ENCODE measurements at regions not wholly inside any gene's neighbourhood (a gene's known extent, or its start where the extent isn't known, plus 50 kb on each side); places are given as distances from the start of the nearest gene placed in this dataset.
"Not testable (repeated sequence)": the region's sequence is repeated elsewhere in the genome, so short reads cannot be mapped to it uniquely, and the experiment has no call there.

DNA sequence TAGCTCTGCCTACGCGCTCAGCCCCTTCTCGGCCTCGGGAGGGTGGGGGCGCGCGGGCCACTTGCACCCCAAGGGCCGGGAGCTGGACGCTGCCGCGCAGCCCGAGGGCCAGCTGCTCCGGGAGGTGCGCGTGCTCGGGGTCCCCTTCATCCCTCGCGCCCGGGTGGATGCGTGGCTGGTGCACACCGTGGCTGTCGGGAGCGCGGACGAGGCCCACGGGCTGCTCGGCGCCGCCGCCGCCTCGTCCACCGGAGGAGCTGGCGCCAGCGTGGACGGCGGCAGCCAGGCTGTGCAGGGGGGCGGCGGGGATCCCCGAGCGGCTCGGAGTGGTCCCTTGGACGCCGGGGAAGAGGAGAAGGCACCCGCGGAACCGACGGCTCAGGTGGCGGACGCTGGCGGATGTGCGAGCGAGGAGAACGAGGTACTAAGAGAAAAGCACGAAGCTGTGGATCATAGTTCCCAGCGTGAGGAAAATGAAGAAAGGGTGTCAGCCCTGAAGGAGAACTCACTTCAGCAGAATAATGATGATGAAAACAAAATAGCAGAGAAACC lies 69.8 kb downstream of the PMAIP1 start:
- not testable (repeated sequence) for TF ChIP-seq EZH2 (IDR thresholded peaks at IDR 0.05; ENCODE audit: borderline replicate concordance, low read depth, low read length, poor library complexity, severe bottlenecking)
- TF ChIP-seq, protein P1, sequence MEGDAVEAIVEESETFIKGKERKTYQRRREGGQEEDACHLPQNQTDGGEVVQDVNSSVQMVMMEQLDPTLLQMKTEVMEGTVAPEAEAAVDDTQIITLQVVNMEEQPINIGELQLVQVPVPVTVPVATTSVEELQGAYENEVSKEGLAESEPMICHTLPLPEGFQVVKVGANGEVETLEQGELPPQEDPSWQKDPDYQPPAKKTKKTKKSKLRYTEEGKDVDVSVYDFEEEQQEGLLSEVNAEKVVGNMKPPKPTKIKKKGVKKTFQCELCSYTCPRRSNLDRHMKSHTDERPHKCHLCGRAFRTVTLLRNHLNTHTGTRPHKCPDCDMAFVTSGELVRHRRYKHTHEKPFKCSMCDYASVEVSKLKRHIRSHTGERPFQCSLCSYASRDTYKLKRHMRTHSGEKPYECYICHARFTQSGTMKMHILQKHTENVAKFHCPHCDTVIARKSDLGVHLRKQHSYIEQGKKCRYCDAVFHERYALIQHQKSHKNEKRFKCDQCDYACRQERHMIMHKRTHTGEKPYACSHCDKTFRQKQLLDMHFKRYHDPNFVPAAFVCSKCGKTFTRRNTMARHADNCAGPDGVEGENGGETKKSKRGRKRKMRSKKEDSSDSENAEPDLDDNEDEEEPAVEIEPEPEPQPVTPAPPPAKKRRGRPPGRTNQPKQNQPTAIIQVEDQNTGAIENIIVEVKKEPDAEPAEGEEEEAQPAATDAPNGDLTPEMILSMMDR (conservative IDR thresholded peaks at IDR 0.05; ENCODE audit: low read depth, low read length) = not testable (repeated sequence)

Measured in A673 (cell line).